ENCODE measurements at regions not wholly inside any gene's neighbourhood (a gene's known extent, or its start where the extent isn't known, plus 50 kb on each side); places are given as distances from the start of the nearest gene placed in this dataset.

DNA sequence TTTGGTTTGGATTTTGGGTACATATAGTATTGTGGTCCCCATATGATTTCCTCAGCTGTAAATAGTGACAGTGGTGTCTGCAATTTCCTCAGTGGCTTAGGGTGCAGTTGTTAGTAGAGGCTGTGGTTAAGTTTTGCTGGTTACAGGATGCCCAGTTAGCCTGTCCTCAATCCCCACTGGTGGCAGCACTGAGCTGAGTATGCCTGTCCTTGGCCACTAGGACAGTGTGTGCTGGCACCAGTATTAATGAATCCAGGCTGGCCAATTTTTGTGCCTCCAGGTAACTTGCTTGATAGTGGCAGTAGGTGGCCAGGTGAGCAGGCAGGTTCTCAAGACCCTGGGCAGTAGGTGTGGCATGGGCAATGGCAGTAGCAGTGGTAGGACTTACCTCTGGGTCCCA lies 973.1 kb downstream of the TMEM182 start:
- Histone ChIP-seq H3K4me3 (ENCODE audit: low read depth, low read length) (no peak overlapping the region), H3K27ac (ENCODE audit: low read depth, low read length) (no peak overlapping the region), H3K36me3 (ENCODE audit: control insufficient read depth, insufficient read depth, low read length) (no peaks in the 10 kb centered on the region), H3K4me1 (ENCODE audit: control insufficient read depth, insufficient read depth, low read length) (peaks cover 3% of the 10 kb centered on the region; the same call in 1 of the 2 replicates), H3K9me3 (ENCODE audit: control insufficient read depth, insufficient read depth, low read length) (no peaks in the 10 kb centered on the region), H3K27me3 (ENCODE audit: control insufficient read depth, insufficient read depth, low read length) (no peaks in the 10 kb centered on the region), H3K9ac (ENCODE audit: low read depth, low read length) (no peak overlapping the region)

DNA sequence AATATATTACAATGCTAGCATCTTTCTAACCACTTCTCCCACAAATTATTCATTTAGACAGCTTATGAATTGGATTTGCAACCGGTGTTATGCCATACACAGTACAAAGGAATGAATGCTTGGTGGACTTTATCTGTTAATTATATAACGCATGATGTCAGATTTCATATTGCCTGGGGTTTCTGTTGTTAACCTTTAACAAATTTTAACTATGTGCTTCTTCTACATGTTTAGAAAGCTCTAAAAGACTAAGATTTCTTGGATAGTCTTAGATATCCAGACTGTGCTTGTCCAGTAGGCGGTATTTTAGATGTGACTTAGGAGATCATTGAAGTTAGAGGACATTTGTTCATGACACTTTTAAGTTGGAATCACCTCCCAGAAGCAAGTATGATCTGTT lies 976.3 kb downstream of the TMEM182 start:
- H3K27me3 ChIP-seq (ENCODE audit: control insufficient read depth, insufficient read depth, low read length): no peaks in the 10 kb centered on the region
- H3K4me1 ChIP-seq (ENCODE audit: control insufficient read depth, insufficient read depth, low read length): peaks cover 3% of the 10 kb centered on the region; the same call in 1 of the 2 replicates
- no peak overlapping the region for H3K9ac ChIP-seq (ENCODE audit: low read depth, low read length)
- no peak overlapping the region for H3K27ac ChIP-seq (ENCODE audit: low read depth, low read length)
- no peaks in the 10 kb centered on the region for H3K36me3 ChIP-seq (ENCODE audit: control insufficient read depth, insufficient read depth, low read length)
- H3K4me3 ChIP-seq (ENCODE audit: low read depth, low read length): no peak overlapping the region
- no peaks in the 10 kb centered on the region for H3K9me3 ChIP-seq (ENCODE audit: control insufficient read depth, insufficient read depth, low read length)

DNA sequence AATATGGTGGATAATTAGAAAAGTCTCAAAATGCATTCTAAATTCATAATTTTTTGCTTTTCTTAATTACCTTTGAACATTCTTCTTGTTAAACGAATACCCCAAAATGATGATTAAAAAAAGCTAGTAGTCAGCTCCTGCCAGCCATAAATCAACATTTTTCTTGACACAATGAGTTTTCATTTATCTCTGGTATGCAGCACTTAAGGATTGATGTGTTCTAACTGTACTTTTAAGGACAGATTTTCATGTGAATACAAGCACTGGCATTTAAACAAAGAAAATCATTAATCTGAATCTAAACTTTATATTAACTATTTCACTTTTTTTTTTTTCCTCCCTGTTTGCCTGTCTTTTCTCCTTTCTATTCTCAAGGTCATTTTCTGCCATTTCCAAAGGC lies 976.8 kb downstream of the TMEM182 start:
- no peaks in the 10 kb centered on the region for H3K36me3 ChIP-seq (ENCODE audit: control insufficient read depth, insufficient read depth, low read length)
- H3K4me3 ChIP-seq (ENCODE audit: low read depth, low read length): no peak overlapping the region
- H3K4me1 ChIP-seq (ENCODE audit: control insufficient read depth, insufficient read depth, low read length): peaks cover 3% of the 10 kb centered on the region; the same call in 1 of the 2 replicates
- no peaks in the 10 kb centered on the region for H3K27me3 ChIP-seq (ENCODE audit: control insufficient read depth, insufficient read depth, low read length)
- H3K27ac ChIP-seq (ENCODE audit: low read depth, low read length): no peak overlapping the region
- H3K9ac ChIP-seq (ENCODE audit: low read depth, low read length): no peak overlapping the region
- H3K9me3 ChIP-seq (ENCODE audit: control insufficient read depth, insufficient read depth, low read length): no peaks in the 10 kb centered on the region

DNA sequence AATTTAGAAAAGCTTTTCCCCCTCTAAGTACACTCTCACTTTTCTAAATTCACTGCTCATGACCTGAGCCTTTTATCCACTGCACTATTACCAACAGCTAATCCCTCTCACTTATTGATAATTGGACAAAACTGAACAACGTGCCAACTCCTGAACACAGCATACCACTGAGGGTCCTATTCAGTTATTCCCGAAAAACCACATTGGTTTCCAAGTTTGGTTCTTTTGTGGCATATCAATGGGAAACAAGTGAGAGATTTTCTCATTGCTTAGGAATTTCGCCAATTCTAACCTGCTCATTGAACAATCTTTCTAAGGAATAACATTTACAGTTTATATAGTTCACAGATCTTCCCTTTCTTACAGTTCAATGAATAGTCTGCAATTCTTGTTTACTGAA lies 977.4 kb downstream of the TMEM182 start:
- no peak overlapping the region for H3K9ac ChIP-seq (ENCODE audit: low read depth, low read length)
- H3K36me3 ChIP-seq (ENCODE audit: control insufficient read depth, insufficient read depth, low read length): no peaks in the 10 kb centered on the region
- H3K4me1 ChIP-seq (ENCODE audit: control insufficient read depth, insufficient read depth, low read length): peaks cover 3% of the 10 kb centered on the region; the same call in 1 of the 2 replicates
- H3K27ac ChIP-seq (ENCODE audit: low read depth, low read length): no peak overlapping the region
- no peak overlapping the region for H3K4me3 ChIP-seq (ENCODE audit: low read depth, low read length)
- H3K9me3 ChIP-seq (ENCODE audit: control insufficient read depth, insufficient read depth, low read length): no peaks in the 10 kb centered on the region
- no peaks in the 10 kb centered on the region for H3K27me3 ChIP-seq (ENCODE audit: control insufficient read depth, insufficient read depth, low read length)

DNA sequence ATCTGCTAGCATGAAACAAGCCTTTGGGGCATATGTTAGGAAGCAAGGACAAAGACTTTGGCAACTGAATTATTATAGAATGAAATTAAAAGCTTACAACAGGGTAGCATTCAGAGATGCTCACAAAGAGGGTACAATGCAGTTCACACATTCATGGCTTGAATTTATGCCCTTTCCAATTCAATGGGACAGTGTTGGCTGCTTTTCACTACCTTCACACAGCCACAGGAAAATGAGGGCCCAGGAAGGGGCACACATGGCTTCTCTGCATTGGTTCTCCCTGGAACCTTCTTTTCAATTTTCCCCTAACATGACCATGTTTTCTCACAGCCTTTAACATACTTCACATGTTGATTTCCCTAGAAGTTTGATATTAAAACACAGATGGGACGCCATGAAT lies 978.1 kb downstream of the TMEM182 start:
- no peaks in the 10 kb centered on the region for H3K27me3 ChIP-seq (ENCODE audit: control insufficient read depth, insufficient read depth, low read length)
- H3K36me3 ChIP-seq (ENCODE audit: control insufficient read depth, insufficient read depth, low read length): no peaks in the 10 kb centered on the region
- no peak overlapping the region for H3K4me3 ChIP-seq (ENCODE audit: low read depth, low read length)
- H3K4me1 ChIP-seq (ENCODE audit: control insufficient read depth, insufficient read depth, low read length): peaks cover 3% of the 10 kb centered on the region; the same call in 1 of the 2 replicates
- no peak overlapping the region for H3K9ac ChIP-seq (ENCODE audit: low read depth, low read length)
- no peak overlapping the region for H3K27ac ChIP-seq (ENCODE audit: low read depth, low read length)
- H3K9me3 ChIP-seq (ENCODE audit: control insufficient read depth, insufficient read depth, low read length): no peaks in the 10 kb centered on the region

DNA sequence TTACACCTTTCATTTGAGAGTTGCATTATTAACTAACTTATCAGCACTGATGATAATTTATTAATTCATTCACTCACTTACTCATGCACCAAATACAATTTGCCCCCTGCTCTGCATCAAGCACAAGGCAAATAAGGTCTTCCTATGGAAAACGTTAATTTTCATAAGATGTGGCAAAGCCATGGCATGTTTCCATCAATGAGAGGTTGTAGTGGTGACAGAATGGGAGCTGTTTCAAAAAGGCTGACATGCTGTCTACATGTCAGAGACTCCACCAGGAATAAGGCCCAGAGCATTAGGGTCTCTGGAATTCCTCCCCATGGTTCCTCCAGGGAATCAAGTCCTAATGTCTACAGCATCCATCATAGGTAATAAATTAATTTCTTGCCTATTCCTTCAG lies 978.8 kb downstream of the TMEM182 start:
- H3K9ac ChIP-seq (ENCODE audit: low read depth, low read length): no peak overlapping the region

DNA sequence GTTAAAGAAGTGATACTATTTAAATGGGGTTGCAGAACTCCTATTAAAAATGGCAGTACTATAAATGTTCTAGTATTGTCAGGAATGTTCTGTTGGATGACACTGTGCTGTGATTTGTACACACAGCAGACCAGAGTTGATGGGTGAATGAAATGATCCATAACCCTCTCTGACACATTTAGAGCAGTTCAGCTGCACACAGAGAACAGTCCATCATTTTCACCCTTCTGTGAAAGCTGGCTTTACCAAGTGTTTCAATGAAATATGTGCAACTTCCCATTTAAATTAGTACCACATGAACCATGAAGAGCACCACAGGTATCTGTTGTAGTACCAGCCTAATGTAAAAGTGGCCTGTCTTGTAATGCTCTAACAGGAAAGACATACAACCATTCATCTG lies 981.4 kb downstream of the TMEM182 start:
- no peaks in the 10 kb centered on the region for H3K9me3 ChIP-seq (ENCODE audit: control insufficient read depth, insufficient read depth, low read length)
- H3K9ac ChIP-seq (ENCODE audit: low read depth, low read length): no peak overlapping the region
- H3K36me3 ChIP-seq (ENCODE audit: control insufficient read depth, insufficient read depth, low read length): no peaks in the 10 kb centered on the region
- peaks cover 9% of the 10 kb centered on the region for H3K4me1 ChIP-seq (ENCODE audit: control insufficient read depth, insufficient read depth, low read length)
- no peak overlapping the region for H3K27ac ChIP-seq (ENCODE audit: low read depth, low read length)
- no peaks in the 10 kb centered on the region for H3K27me3 ChIP-seq (ENCODE audit: control insufficient read depth, insufficient read depth, low read length)
- H3K4me3 ChIP-seq (ENCODE audit: low read depth, low read length): no peak overlapping the region

More for the DNA sequence above, 978.8 kb downstream of the TMEM182 start:
- no peaks in the 10 kb centered on the region for H3K27me3 ChIP-seq (ENCODE audit: control insufficient read depth, insufficient read depth, low read length)
- H3K4me1 ChIP-seq (ENCODE audit: control insufficient read depth, insufficient read depth, low read length): peaks cover 3% of the 10 kb centered on the region; the same call in 1 of the 2 replicates
- H3K27ac ChIP-seq (ENCODE audit: low read depth, low read length): no peak overlapping the region
- no peaks in the 10 kb centered on the region for H3K9me3 ChIP-seq (ENCODE audit: control insufficient read depth, insufficient read depth, low read length)
- H3K36me3 ChIP-seq (ENCODE audit: control insufficient read depth, insufficient read depth, low read length): no peaks in the 10 kb centered on the region
- H3K4me3 ChIP-seq (ENCODE audit: low read depth, low read length): no peak overlapping the region

DNA sequence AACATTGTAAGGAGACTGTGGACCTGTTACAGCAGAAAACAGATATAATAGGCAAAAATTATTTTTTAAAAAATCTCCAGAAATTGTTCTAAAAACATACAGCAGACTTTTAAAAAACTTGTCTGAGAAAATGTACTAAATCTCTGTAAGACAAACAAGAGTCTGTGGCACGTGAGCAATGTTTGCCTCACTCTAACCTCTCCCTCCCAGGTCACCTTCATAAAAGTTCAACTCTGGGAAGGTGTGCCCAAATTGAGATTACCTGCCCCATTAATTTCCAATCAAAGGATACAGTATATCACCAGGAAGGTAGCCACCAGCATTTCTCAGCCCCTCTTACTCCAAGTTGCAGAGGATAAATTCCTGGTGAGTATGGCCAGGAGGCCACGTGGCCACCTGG lies 992.7 kb downstream of the TMEM182 start:
- H3K4me3 ChIP-seq (ENCODE audit: low read depth, low read length): no peak overlapping the region
- no peak overlapping the region for H3K27ac ChIP-seq (ENCODE audit: low read depth, low read length)
- no peaks in the 10 kb centered on the region for H3K4me1 ChIP-seq (ENCODE audit: control insufficient read depth, insufficient read depth, low read length)
- no peaks in the 10 kb centered on the region for H3K36me3 ChIP-seq (ENCODE audit: control insufficient read depth, insufficient read depth, low read length)
- no peak overlapping the region for H3K9ac ChIP-seq (ENCODE audit: low read depth, low read length)
- H3K27me3 ChIP-seq (ENCODE audit: control insufficient read depth, insufficient read depth, low read length): no peaks in the 10 kb centered on the region
- no peaks in the 10 kb centered on the region for H3K9me3 ChIP-seq (ENCODE audit: control insufficient read depth, insufficient read depth, low read length)

DNA sequence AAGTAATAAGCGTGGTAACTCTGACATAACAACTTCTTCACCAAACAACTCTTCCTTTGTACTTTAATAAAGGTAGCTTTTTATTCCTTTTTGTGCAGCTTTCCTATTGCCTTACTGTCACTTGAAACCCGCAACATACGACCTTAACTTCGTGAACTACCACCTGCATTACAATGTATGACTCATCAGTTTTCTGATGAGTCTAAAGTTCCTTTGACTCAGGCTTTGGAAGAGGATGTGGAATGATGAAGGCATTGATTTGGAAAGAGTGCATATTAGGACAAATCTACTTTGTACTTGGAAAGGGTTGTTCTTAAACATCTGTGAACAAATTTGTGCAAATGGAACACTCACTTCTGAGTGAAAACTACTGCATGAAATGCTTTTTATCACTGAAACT lies 1012.1 kb downstream of the TMEM182 start:
- Histone ChIP-seq H3K4me3 (ENCODE audit: low read depth, low read length) (no peak overlapping the region), H3K4me1 (ENCODE audit: control insufficient read depth, insufficient read depth, low read length) (no peaks in the 10 kb centered on the region), H3K36me3 (ENCODE audit: control insufficient read depth, insufficient read depth, low read length) (no peaks in the 10 kb centered on the region), H3K9me3 (ENCODE audit: control insufficient read depth, insufficient read depth, low read length) (no peaks in the 10 kb centered on the region), H3K9ac (ENCODE audit: low read depth, low read length) (no peak overlapping the region), H3K27me3 (ENCODE audit: control insufficient read depth, insufficient read depth, low read length) (no peaks in the 10 kb centered on the region), H3K27ac (ENCODE audit: low read depth, low read length) (no peak overlapping the region)

DNA sequence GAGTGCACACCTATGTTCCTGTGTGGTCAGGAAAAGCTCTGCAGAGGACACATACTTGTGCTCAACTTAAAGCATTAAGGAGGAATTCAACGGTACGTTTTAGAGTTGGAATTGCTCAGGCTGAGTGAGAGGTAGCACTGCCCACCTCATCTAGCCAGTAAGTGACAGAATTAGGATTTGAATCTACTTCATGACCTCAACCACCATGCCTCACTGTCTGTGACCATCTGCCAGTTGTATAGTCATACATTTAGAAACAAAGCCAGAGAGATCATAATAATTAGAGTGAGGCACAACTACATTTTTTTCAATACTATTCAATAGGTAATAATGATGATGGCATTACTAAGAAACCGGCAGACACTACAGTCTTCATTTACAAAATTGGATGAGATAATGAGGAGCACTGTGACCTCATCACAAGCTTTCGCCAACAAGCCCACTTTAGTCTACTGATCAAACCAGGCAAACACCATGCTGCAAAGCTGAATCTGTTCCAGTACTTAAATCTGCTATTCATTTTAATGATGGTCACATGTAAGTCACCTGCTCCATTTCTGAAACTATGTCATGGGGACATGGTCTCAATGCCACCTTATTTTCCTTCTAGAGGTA lies 1018.4 kb downstream of the TMEM182 start:
- H3K36me3 ChIP-seq (ENCODE audit: control insufficient read depth, insufficient read depth, low read length): no peaks in the 10 kb centered on the region
- H3K27ac ChIP-seq (ENCODE audit: low read depth, low read length): no peak overlapping the region
- H3K27me3 ChIP-seq (ENCODE audit: control insufficient read depth, insufficient read depth, low read length): no peaks in the 10 kb centered on the region
- no peaks in the 10 kb centered on the region for H3K9me3 ChIP-seq (ENCODE audit: control insufficient read depth, insufficient read depth, low read length)
- no peak overlapping the region for H3K4me3 ChIP-seq (ENCODE audit: low read depth, low read length)
- H3K9ac ChIP-seq (ENCODE audit: low read depth, low read length): no peak overlapping the region
- peaks cover 12% of the 10 kb centered on the region for H3K4me1 ChIP-seq (ENCODE audit: control insufficient read depth, insufficient read depth, low read length)

DNA sequence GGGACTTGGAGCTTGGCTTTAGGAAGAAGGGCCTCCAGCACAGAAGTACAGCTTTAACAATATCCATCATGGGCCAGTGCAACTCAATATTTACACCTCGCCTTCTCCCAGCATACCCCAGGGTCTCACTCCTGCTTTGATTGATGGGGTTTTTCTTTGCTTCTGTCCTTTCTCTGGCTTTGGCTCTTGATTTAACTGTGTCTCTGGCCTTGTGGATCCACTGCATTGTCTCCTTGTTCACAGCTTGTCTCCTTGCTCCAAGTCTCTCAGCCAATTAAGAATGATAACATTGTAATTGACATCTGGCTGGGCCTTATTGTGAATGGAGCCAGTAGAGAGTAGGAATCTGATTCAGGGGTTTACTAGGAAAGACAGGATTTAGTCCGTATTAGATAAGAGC lies 1019.5 kb downstream of the TMEM182 start:
- Histone ChIP-seq H3K9me3 (ENCODE audit: control insufficient read depth, insufficient read depth, low read length) (no peaks in the 10 kb centered on the region), H3K4me3 (ENCODE audit: low read depth, low read length) (no peak overlapping the region), H3K9ac (ENCODE audit: low read depth, low read length) (no peak overlapping the region), H3K4me1 (ENCODE audit: control insufficient read depth, insufficient read depth, low read length) (peaks cover 18% of the 10 kb centered on the region), H3K27me3 (ENCODE audit: control insufficient read depth, insufficient read depth, low read length) (no peaks in the 10 kb centered on the region), H3K27ac (ENCODE audit: low read depth, low read length) (no peak overlapping the region), H3K36me3 (ENCODE audit: control insufficient read depth, insufficient read depth, low read length) (no peaks in the 10 kb centered on the region)
